ENCODE measurements at regions not wholly inside any gene's neighbourhood (a gene's known extent, or its start where the extent isn't known, plus 50 kb on each side); places are given as distances from the start of the nearest gene placed in this dataset.

DNA sequence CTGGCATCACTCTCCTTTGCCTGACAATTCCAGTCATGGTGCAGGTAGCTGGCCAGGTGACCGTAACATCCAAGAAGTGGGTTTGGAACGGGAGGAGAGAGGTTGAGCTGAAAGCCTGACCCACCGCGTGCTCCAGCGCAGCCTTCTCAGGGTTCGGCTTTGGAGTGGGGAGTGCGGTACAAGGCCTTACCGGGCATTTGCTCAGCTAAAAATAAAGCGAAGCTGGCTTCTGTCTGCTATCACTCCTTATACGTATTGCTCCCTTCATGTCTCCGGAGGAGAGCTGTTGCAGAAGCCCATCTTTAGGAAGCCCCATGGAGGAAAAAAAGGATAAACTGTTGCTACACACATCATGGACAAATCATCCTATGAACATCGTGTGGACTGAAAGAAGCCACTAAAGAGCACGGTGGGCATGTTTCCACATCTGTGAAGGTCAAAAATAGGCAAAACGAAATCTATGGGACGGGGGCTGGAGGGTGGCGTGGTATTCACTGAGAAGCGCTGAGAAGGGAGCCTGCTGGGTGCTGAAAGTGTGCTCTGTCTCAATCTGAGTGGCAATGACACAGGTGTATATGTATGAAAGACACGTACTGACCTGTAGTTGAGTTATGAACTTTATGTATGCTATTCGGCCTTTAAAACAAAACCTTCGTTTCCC is 57.2 kb upstream of the TAB2 start:
- TF ChIP-seq, protein P1, sequence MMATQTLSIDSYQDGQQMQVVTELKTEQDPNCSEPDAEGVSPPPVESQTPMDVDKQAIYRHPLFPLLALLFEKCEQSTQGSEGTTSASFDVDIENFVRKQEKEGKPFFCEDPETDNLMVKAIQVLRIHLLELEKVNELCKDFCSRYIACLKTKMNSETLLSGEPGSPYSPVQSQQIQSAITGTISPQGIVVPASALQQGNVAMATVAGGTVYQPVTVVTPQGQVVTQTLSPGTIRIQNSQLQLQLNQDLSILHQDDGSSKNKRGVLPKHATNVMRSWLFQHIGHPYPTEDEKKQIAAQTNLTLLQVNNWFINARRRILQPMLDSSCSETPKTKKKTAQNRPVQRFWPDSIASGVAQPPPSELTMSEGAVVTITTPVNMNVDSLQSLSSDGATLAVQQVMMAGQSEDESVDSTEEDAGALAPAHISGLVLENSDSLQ (IDR thresholded peaks at IDR 0.05): no peak
- TF ChIP-seq FOXK2 (IDR thresholded peaks at IDR 0.05) (no peak), ELF4 (IDR thresholded peaks at IDR 0.05) (no peak), SP1 (IDR thresholded peaks at IDR 0.05) (no peak), BHLHE40 (IDR thresholded peaks at IDR 0.05; ENCODE audit: borderline replicate concordance) (no peak), FOXM1 (IDR thresholded peaks at IDR 0.05; ENCODE audit: borderline replicate concordance) (no peak), HDGF (IDR thresholded peaks at IDR 0.05; ENCODE audit: borderline replicate concordance) (no peak), ARNT (IDR thresholded peaks at IDR 0.05) (no peak), SUZ12 (IDR thresholded peaks at IDR 0.05) (no peak), TARDBP (IDR thresholded peaks at IDR 0.05) (no peak), FOXA1 (IDR thresholded peaks at IDR 0.05) (no peak)
